ENCODE measurements at regions not wholly inside any gene's neighbourhood (a gene's known extent, or its start where the extent isn't known, plus 50 kb on each side); places are given as distances from the start of the nearest gene placed in this dataset.

GRCh38 chr5:161134083-161134482, 282.1 kb upstream of the ATP10B start:
- DNase-seq (ENCODE audit: low spot score): no peak

- no peak for DNase-seq (ENCODE audit: low spot score)
Measured at GRCh38 chr5:161115941-161116340, 263.9 kb upstream of the ATP10B start.

- DNase-seq (ENCODE audit: low spot score): no peak
Measured at GRCh38 chr5:161112371-161112770, 260.4 kb upstream of the ATP10B start.

GRCh38 chr5:161105525-161105924, 253.5 kb upstream of the ATP10B start:
- peak; percentile 66 for DNase-seq (ENCODE audit: low spot score)

- DNase-seq (ENCODE audit: low spot score): no peak
Measured at GRCh38 chr5:161098516-161098915, 246.5 kb upstream of the ATP10B start.

- DNase-seq (ENCODE audit: low spot score): peak; percentile 4
Measured at GRCh38 chr5:161096581-161096980, 244.6 kb upstream of the ATP10B start.

DNA sequence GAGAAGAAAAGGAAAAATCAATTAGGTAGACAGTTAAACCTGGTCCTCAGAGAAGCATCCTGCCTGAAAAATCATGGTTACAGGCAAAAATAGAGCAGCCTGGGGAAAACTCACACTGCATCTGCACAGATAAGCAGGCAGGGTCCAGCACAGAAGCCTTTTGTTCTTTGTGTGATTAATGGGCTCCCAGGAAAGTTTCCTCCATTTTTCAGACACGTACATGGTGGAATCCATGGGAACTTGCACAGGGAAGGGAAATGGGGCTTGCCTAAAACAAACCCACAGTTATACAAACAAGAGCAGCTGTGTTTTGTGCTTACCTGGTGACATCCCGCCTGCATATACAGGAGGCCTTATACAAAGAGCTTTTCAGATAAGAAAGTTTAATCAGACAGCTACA, 243.9 kb upstream of the ATP10B start:
- peak; percentile 21 for DNase-seq (ENCODE audit: low spot score)

DNA sequence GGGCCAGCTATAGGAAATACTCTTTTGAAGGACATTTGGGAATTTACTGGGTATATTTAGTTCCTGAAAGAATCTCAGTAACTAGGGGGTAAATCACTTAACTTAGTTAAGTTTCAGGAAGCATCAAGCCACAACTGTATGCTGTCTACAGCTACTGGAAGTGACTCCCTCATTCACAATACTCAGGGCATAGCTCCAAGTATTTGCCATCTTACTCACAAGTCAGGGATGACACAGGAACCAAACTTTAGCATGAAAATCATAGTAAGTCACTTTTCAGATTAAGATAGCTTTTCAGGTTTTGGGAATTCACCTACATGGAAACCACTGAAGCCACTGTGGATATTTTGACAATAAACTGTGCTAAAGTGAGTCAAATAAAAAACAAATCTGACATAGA, 242.4 kb upstream of the ATP10B start:
- no peak for DNase-seq (ENCODE audit: low spot score)

DNA sequence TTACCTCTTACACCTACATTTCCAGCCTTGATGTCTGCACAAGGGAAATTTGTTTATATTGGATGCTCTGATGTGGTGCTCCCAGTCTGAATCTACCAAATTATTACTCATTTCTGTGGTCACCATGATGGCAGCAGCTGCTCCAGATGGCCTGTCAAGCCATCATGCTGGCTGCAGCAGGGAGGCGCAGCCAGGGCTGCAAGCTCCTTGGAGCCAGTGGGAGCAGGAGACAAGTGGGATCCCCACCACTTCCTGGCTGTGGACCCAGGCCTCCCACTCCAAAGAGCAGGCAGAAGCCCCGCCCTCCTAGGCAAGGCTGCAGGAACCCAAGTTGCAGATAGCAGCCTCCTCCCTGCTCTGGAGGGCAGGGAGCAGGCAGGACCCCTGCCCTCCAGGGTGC, 241.1 kb upstream of the ATP10B start:
- no peak for DNase-seq (ENCODE audit: low spot score)

DNA sequence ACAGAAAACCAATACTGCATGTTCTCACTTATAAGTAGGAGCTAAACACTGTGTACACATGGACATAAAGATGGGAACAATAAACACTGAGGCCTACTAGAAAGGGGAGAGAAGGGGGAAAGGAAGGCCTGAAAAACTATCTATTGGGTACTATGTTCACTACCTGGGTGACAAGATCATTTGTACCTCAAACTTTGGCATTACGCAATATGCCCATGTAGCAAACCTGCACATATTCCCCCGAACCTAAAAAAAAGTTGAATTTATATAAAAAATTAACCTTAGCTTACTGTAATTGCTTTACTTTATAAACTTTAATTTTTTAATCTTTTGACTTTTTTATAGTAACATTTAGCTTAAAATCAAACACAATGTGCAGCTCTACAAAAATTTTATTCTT, 237.6 kb upstream of the ATP10B start:
- DNase-seq (ENCODE audit: low spot score): no peak

- no peak for DNase-seq (ENCODE audit: low spot score)
Measured at GRCh38 chr5:161086461-161086860, 234.4 kb upstream of the ATP10B start.

GRCh38 chr5:161085056-161085455, 233.0 kb upstream of the ATP10B start:
- no peak for DNase-seq (ENCODE audit: low spot score)

- DNase-seq (ENCODE audit: low spot score): no peak
Measured at GRCh38 chr5:161084115-161084514, 232.1 kb upstream of the ATP10B start.

GRCh38 chr5:161078793-161079192, 226.8 kb upstream of the ATP10B start:
- DNase-seq (ENCODE audit: low spot score): no peak

DNA sequence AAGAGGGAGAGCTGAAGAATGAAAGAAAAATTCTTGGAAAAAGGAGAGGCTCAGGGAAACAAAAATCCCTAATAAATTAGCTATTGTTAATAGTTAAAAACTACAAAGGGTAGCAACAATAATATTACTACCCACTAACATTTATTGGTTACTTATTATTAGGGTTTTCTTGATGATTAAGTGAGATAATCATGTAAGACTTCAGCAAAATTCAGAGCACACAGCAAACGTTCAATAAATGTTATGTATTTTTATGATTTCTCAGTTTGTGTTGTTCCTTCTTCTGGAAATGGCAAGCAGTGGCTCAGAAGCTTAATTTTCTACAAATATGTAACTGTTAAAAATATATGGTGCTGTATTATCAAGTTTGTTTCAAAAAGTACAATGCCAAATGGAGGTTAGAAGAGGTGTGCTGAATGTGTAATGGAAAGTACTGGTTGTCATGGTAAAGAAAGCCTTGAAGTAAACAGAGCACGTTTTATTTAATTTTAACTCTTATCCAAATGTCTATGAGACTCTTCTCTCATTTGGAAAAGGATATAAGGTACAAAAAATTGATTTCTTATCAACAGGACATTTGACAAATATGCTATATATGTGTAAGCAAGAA, 226.0 kb upstream of the ATP10B start:
- no peak for DNase-seq (ENCODE audit: low spot score)

DNA sequence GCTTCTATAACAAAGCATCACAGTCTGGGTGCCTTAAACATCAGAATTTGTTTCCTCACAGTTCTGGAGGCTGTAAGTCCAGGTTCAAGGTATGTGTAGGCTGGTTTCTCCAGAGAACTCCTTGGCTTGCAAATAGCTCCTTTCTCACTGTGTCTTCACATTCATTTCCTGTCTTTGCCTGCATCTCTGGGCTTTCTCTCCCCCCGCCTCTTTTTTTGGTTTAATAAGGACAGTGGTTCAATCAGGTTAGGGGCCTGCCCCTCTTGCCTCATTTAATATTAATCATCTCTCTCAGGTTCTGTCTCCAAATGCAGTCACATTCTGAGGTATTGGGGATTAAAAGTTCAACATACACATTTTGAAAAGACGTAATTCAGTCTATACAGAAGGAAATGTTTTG, 225.5 kb upstream of the ATP10B start:
- no peak for DNase-seq (ENCODE audit: low spot score)

GRCh38 chr5:161064781-161065180, 212.8 kb upstream of the ATP10B start:
- peak; percentile 1 for DNase-seq (ENCODE audit: low spot score)

- no peak for DNase-seq (ENCODE audit: low spot score)
Measured at GRCh38 chr5:161064297-161064696, 212.3 kb upstream of the ATP10B start.

- no peak for DNase-seq (ENCODE audit: low spot score)
Measured at GRCh38 chr5:161058781-161059180, 206.8 kb upstream of the ATP10B start.

DNA sequence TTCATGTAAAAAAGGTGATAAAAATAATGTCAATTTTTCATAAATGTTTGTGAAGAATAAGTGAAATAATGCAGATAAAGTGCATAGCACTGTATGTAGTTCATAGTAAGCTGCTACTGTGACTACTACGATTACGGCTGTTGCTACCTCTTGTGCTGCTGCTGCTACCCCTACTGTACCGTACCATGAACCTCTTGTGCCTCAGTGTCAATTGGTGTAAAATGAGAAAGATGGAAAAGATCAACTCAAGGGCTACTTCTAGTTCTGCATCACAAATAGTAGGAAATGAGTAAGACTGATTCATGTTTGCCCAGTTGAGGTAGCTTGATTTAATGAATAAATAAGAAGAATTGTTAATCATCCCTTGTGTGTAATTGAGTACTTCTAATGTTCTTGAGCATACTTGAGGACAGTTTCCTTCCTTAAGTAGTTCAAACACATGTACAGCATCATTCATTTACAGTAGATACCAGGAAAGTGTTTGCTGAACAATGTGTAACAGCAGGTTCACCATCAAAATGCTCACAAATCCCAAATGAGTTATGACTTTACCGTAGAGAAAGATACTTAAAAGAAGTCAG, 200.0 kb upstream of the ATP10B start:
- DNase-seq (ENCODE audit: low spot score): no peak

- DNase-seq (ENCODE audit: low spot score): no peak
Measured at GRCh38 chr5:161047024-161047423, 195.0 kb upstream of the ATP10B start.

DNA sequence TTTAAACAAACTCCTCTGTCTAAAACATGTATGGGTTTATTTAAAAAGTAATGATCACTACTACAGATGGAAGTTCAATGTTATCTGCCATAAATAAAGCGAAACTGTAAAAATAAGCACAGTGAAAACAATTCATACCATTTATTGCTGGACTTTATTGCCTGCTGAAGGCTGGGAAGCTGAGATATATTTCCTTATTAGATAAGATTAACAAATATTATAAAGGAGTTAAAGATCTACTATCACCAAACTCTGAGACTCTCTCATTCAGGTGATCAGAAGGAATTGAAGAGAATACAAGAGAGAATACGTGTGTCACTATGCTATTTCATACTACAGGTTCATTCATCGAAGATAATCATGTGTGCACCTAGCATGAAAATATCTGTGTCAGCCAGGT, 190.9 kb upstream of the ATP10B start:
- DNase-seq (ENCODE audit: low spot score): no peak

DNA sequence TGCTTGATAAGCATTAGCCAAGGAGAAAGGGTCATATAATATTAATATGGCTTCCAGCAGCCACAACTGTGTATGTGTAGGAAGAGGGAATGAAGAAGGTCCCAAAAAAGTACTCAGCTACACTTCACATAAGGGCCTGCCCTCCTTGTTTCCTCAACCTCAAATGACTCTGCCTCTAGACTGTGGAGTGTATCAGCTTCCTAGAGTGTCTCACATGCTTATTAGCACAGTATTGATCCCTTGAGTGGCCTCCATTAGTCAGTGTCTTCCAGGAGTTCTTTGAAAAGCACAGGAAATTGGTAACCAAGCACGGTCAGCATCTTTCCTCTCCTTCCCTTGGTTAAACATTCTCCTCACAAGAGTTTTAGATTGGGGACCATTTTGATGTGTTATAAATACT, 190.4 kb upstream of the ATP10B start:
- no peak for DNase-seq (ENCODE audit: low spot score)

DNA sequence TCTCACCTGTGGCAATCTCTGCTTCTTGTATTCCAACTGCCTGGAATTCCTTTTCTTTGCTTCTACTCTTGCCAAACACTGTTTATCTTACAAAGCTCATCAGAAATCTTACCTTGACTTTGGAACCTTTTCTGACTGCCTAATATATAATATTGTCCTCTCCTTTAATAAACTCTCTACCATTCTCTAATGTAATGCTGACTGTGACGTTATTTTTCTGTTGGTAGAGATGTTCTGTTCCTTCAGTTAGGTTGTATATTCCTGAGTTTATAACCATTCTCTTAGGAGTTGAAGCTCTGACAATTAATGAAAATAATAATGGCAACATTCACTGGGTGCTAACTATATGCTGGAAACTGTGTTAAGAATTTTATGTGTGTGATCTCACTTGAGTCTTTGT, 188.8 kb upstream of the ATP10B start:
- no peak for DNase-seq (ENCODE audit: low spot score)

Data from globus pallidus (tissue), 1 donor.